Sigmoid colon (tissue), 3 donors: ENCODE measurements at regions not wholly inside any gene's neighbourhood (a gene's known extent, or its start where the extent isn't known, plus 50 kb on each side); places are given as distances from the start of the nearest gene placed in this dataset.

ENCODE experiments used
- POLR2A ChIP-seq, 2 donors: fragments of 450-650 bp; IDR thresholded peaks; one replicate each; pipeline ENCODE4 v1.6.1; 2016; ENCODE audit warnings: antibody characterized with exemption in 2 of 2, mild to moderate bottlenecking in 2 of 2, moderate library complexity in 2 of 2
- TF ChIP-seq, protein P1 (sequence below), 4 experiments: fragments of 450-650 bp in 3 of 4; fragments of 200-600 bp in 1 of 4; IDR thresholded peaks; one replicate each; pipeline ENCODE4 v1.5.1; 2016 to 2019; ENCODE audit warnings: antibody characterized with exemption in 4 of 4, mild to moderate bottlenecking in 3 of 4, moderate library complexity in 2 of 4

DNA sequence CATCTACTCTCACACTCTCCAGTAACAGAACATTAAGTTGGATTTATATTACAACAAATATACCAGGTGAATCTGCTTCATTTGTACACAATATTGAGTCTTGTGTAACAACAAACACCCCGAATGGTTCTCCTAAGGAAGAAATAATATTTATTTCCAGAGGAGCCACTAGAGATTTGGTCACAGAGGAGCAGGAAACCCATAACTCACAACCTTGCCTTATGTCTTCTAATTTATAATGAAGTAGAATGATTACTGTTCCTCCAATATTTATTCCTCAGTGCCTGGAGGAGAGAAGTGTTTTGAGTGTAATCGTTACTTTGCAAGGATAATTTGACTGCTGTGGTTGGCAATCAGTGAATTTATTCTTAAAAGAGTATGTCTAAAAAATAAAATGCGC is 1243.7 kb upstream of the PCDH20 start:
- TF ChIP-seq, protein P1, sequence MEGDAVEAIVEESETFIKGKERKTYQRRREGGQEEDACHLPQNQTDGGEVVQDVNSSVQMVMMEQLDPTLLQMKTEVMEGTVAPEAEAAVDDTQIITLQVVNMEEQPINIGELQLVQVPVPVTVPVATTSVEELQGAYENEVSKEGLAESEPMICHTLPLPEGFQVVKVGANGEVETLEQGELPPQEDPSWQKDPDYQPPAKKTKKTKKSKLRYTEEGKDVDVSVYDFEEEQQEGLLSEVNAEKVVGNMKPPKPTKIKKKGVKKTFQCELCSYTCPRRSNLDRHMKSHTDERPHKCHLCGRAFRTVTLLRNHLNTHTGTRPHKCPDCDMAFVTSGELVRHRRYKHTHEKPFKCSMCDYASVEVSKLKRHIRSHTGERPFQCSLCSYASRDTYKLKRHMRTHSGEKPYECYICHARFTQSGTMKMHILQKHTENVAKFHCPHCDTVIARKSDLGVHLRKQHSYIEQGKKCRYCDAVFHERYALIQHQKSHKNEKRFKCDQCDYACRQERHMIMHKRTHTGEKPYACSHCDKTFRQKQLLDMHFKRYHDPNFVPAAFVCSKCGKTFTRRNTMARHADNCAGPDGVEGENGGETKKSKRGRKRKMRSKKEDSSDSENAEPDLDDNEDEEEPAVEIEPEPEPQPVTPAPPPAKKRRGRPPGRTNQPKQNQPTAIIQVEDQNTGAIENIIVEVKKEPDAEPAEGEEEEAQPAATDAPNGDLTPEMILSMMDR (IDR thresholded peaks at IDR 0.05) = no peak
- TF ChIP-seq POLR2A (IDR thresholded peaks at IDR 0.05) = no peak
